NB4 (cell line): ENCODE measurements at regions not wholly inside any gene's neighbourhood (a gene's known extent, or its start where the extent isn't known, plus 50 kb on each side); places are given as distances from the start of the nearest gene placed in this dataset.

Experiments
- CTCF ChIP-seq: IDR thresholded peaks from one replicate; pipeline ENCODE4 v1.5.1; 2012; ENCODE audit warnings: low read depth, low read length
- POLR2A ChIP-seq: IDR thresholded peaks from 2 replicates; pipeline ENCODE4 v1.6.1; 2011; ENCODE audit warnings: mild to moderate bottlenecking; ENCODE audit not compliant: insufficient read length; ENCODE audit errors: extremely low read depth

GRCh38 chr4:10760086-10760485 lies 75.5 kb upstream of the CLNK start:
- TF ChIP-seq CTCF (no peak), POLR2A (no peak)
